ENCODE measurements at regions not wholly inside any gene's neighbourhood (a gene's known extent, or its start where the extent isn't known, plus 50 kb on each side); places are given as distances from the start of the nearest gene placed in this dataset.

DNA sequence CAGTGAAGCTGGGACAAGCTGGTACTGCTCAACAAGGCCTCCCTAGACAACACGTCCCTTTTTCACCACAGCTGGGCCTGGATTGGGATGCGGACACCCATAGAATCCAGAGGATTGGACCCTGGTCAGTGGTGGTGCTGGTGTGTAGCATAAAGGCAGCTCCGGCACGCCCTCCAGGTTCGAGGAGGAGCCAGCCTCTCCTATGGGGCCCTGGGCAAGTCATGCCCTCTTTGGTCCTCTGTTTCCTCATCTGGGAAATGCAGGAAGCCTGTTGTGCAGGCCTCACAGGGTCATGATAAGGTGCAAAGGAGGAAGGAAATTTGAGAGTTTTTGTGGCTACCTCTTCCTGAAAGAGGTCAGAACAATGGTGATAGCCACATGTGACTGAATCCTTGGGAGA, 1741.7 kb downstream of the TP53TG3F start:
- TF ChIP-seq, protein P1, sequence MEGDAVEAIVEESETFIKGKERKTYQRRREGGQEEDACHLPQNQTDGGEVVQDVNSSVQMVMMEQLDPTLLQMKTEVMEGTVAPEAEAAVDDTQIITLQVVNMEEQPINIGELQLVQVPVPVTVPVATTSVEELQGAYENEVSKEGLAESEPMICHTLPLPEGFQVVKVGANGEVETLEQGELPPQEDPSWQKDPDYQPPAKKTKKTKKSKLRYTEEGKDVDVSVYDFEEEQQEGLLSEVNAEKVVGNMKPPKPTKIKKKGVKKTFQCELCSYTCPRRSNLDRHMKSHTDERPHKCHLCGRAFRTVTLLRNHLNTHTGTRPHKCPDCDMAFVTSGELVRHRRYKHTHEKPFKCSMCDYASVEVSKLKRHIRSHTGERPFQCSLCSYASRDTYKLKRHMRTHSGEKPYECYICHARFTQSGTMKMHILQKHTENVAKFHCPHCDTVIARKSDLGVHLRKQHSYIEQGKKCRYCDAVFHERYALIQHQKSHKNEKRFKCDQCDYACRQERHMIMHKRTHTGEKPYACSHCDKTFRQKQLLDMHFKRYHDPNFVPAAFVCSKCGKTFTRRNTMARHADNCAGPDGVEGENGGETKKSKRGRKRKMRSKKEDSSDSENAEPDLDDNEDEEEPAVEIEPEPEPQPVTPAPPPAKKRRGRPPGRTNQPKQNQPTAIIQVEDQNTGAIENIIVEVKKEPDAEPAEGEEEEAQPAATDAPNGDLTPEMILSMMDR (IDR thresholded peaks at IDR 0.05; ENCODE audit: low read depth, low read length), result no peak
- TF ChIP-seq EZH2phosphoT487 (IDR thresholded peaks at IDR 0.05; ENCODE audit: low read depth), result no peak

Measured in OCI-LY3 (cell line).